ENCODE measurements at regions not wholly inside any gene's neighbourhood (a gene's known extent, or its start where the extent isn't known, plus 50 kb on each side); places are given as distances from the start of the nearest gene placed in this dataset.

GRCh38 chr9:11757408-11757807 lies 935.8 kb upstream of the TYRP1 start:
- no peak for DNase-seq

DNA sequence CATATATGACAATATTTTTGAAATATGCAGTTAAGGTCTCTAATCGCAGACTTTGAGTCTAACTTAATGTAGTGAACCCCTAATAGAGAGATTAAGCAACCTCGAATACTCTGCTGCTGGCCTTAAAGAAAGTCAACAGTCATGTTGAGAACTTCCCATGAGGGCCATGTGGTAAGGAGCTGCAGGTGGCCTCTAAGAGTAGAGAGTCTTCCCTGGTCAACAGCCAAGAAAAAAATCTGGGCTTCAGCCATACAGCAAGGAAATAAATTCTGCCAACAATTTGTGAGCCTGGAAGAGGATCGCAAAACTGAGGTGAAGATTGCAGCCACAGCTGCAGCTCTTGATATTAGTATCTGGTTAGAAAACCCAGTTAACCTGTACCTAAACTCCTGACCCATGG lies 935.2 kb upstream of the TYRP1 start:
- no peak for DNase-seq

DNA sequence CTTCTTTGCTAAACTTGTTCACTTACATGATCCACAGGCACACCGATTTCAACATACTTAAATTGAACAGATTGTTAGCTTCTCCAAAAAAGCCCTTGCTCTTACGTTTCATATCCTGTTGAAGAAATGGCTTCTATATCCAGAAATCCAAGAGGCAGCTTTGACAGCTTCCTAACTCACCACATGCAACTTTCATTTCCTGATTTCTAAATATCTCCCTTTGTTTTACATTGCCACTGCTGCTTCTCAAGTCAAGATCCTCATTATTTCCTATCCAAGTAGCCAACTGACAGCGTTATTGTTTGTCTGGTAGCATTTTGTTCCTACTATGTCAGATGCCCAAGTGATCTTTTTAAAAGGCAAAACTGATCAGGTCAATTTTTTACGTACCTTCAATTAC lies 913.2 kb upstream of the TYRP1 start:
- DNase-seq, result no peak

GRCh38 chr9:11792870-11793269 lies 900.3 kb upstream of the TYRP1 start:
- DNase-seq, result no peak

GRCh38 chr9:11794984-11795383 lies 898.2 kb upstream of the TYRP1 start:
- no peak for DNase-seq

GRCh38 chr9:11805969-11806368 lies 887.2 kb upstream of the TYRP1 start:
- DNase-seq, result no peak

- DNase-seq, result no peak
Observed at GRCh38 chr9:11821306-11821975, 871.7 kb upstream of the TYRP1 start.

DNA sequence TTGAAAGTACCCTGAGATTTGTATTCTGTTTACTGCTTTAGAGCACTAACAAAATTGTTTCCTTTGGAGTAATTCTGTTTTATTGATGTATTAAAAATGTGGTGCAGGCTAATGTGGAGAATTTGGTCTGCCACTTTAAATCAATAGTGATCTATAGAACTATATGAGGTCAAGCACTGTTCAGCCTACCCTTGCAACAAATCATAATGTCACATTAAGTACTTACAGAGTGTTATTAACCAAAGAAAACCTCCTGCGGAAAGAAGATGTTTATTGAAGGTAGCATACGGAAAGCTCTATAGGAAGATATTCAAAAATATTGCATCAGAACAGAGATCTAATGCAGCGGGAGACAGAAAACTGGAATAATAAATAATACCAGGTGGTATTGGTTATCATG lies 865.0 kb upstream of the TYRP1 start:
- no peak for DNase-seq

GRCh38 chr9:11833056-11833455 lies 860.1 kb upstream of the TYRP1 start:
- DNase-seq, result no peak

GRCh38 chr9:11868795-11869194 lies 824.4 kb upstream of the TYRP1 start:
- DNase-seq, result no peak

DNA sequence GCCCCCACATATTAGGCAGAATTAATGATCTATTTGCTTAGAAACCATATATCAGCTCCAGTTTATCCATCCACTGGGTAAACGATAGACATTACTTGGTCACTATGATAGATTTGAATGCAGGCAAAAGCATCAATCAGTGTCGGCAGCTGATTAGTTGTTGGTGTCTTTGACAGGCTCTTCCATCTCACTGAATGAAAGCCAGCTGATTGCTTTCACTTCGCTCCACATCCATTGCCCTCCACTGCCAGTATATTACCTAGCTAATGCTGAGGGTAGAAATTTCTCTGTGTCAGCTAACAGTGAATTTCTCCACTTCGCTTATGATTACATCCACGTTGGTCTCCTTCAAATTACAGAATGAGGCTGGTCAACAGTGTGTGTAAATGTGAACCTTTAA lies 821.3 kb upstream of the TYRP1 start:
- DNase-seq, result no peak

DNA sequence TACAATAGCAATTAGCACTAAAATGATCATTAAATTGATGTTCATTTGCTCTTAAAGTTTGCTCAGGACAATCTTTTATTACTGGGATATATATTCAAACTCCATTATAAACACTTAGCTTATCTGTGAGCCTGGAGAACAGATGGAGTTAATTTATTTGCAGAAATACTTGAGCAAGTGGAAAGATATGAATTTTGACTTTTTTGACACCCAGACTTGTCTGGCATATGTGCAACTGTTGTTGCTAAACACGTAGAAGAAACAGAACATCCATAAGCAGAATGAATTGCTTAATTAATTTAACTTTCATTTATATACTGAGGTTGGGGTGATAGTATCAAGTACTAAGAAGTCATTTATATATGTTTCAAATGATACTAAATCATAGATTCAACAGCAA lies 820.7 kb upstream of the TYRP1 start:
- DNase-seq, result no peak

GRCh38 chr9:11874414-11874813 lies 818.8 kb upstream of the TYRP1 start:
- no peak for DNase-seq

GRCh38 chr9:11892401-11892800 lies 800.8 kb upstream of the TYRP1 start:
- DNase-seq, result no peak

DNA sequence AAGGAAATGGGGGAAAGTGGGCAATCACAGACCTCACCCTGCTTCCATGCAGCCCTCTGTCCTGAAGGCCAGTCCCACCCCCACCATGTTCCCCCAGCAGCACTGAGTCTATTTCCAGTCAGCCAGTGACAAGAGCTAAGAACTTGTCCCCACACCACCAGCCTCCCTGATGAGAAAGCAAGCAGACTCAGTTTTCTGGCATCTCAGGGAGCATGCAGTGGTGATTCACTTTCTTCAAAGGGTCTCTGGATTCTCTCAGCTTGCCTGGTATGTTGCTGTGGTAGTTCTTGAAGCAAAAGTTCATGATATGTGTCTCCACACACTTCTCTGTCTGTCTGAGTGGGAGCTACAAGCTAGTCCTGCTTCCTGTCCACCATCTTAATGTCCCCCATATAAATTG lies 799.9 kb upstream of the TYRP1 start:
- DNase-seq, result no peak

DNA sequence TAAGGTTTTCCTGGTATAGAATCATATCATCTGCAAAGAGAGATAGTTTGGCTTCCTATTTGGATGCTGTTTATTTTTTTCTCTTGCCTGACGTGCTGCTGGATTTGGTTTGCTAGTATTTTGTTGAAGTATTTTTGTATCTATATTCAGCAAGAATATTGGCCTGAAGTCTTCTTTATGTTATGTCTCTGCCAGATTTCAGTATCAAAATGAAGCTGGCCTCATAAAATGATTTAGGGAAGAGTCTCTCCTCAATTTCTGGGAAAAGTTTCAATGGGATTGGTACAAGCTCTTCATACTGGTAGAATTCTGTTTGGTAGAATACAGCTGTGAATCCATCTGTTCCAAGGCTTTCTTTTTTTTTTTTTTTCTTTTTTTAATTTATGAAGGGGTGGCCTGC lies 799.0 kb upstream of the TYRP1 start:
- DNase-seq, result no peak

DNA sequence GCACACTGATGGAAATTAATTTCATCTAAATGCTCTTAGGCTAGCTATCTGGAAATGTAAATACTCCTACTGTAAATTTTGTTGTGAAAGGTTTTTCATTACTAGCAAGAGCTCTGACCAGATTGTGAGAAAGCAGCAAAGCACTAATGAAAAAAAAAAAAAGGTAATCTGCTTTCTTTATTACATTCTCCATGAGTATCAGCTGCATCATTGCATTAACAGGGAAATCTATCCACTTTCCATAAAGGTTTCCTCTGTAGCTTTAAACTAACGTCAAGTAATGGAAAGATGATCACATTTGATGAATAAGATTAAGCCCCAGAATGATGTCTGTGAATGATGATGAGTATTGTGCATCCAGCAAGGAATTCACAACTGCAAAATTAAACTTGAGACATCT lies 790.6 kb upstream of the TYRP1 start:
- DNase-seq, result no peak

DNA sequence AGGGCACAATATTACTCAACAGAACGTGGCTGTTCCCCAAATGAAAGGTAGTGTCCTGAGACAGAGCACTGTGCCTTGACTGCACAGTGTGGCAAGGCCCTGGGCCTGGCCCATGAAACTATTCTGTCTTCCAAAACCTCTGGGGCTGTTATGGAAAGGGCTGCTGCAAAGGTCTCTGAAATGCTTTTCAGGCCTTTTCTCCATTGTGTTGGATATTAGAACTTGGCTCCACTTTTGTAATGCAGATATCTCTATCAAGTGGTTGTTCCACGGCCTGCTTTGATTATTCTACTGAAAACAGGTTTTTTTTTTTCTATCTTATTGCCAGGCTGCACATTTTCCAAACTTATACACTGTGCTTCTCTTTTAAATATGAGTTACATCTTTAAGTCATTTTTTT lies 777.5 kb upstream of the TYRP1 start:
- no peak for DNase-seq

DNA sequence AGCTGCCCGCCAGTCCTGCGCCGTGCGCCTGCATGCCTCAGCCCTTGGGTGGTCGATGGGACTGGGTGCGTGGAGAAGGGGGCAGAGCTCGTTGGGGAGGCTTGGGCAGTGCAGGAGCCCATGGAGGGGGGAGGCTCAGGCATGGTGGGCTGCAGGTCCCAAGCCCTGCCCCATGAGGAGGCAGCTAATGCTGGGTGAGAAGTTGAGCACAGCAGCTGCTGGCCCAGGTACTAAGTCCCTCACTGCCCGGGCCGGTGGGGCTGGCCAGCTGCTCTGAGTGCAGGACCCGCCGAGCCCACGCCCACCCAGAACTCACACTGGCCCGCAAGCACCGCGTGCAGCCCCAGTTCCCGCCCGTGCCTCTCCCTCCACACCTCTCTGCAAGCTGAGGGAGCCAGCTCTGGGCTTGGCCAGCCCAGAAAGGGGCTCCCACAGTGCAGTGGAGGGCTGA lies 764.3 kb upstream of the TYRP1 start:
- DNase-seq, result no peak

GRCh38 chr9:11931109-11931508 lies 762.1 kb upstream of the TYRP1 start:
- no peak for DNase-seq

GRCh38 chr9:11931751-11932150 lies 761.4 kb upstream of the TYRP1 start:
- DNase-seq, result no peak

DNA sequence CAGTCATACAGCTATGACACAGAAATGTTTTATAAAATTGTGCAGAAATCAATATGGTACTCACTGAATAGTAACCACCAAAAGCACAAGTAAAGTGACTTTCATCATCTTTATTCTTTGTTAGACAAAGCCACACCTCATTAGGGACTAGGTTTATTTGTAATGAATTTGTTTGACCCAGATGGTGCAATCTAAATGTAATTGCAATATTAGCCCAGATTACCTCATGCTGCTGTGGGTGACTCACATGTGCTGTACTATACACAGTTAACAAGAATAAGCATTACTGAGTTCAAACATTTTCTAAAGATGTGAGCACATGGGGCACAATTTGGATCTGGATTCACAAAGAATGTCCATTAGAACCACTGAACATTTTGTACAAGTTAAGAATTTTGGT lies 759.3 kb upstream of the TYRP1 start:
- DNase-seq, result no peak

DNA sequence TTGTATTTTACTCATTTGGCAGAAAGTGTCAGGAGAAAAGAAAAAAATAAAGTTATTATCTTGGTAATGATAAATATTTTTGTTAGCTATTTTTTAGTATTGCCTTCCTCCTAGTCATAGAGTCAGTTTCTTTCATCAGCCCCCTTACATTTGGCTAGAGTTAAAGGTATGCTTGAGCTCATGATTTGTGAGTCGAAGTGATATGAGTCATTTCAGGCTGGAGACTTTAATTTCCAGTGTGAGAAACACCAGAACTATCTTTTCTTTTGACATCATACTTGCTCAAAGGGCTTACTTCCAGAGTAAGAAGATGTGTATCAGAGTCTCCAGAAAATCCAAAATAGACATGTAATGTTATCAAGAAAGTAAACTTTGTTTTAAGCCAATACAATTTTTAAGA lies 746.7 kb upstream of the TYRP1 start:
- DNase-seq, result no peak

GRCh38 chr9:11962327-11962726 lies 730.9 kb upstream of the TYRP1 start:
- no peak for DNase-seq

GRCh38 chr9:11966786-11967185 lies 726.4 kb upstream of the TYRP1 start:
- DNase-seq, result no peak

GRCh38 chr9:11968631-11969030 lies 724.6 kb upstream of the TYRP1 start:
- DNase-seq, result no peak

Measured in GF-D8 (cell line).